ENCODE measurements at regions not wholly inside any gene's neighbourhood (a gene's known extent, or its start where the extent isn't known, plus 50 kb on each side); places are given as distances from the start of the nearest gene placed in this dataset.

GRCh38 chr17:36679815-36680467 lies 78.6 kb downstream of the MRM1 start:
- 78 to 80% (median 80%) methylated on average over 5 to 9 of the region's 9 CpGs for WGBS, 4 donors
- TF ChIP-seq POLR2A (IDR thresholded peaks at IDR 0.05) = no peak
- TF ChIP-seq CTCF (IDR thresholded peaks at IDR 0.05) = no peak
- Histone ChIP-seq H3K27me3 (no peaks in the 10 kb centered on the region), H3K4me1 (replicated peaks in 1 of 2) (no peaks in the 10 kb centered on the region), H3K27ac (no peak overlapping the region), H3K36me3 (replicated peaks in 1 of 2) (no peaks in the 10 kb centered on the region), H3K4me3 (no peak overlapping the region), H3K9me3 (replicated peaks in 1 of 3) (no peaks in the 10 kb centered on the region)
- no peak for DNase-seq
- intact Hi-C loops (cut with DNase I) = no loop called here

GRCh38 chr17:36680701-36681202 lies 79.4 kb downstream of the MRM1 start:
- Histone ChIP-seq H3K27me3 (no peaks in the 10 kb centered on the region), H3K4me3 (no peak overlapping the region), H3K36me3 (replicated peaks in 1 of 2) (no peaks in the 10 kb centered on the region), H3K9me3 (replicated peaks in 1 of 3) (no peaks in the 10 kb centered on the region), H3K27ac (no peak overlapping the region), H3K4me1 (replicated peaks in 1 of 2) (no peaks in the 10 kb centered on the region)
- intact Hi-C loops (cut with DNase I) = no loop called here
- TF ChIP-seq POLR2A (IDR thresholded peaks at IDR 0.05) = no peak
- no peak for TF ChIP-seq CTCF (IDR thresholded peaks at IDR 0.05)
- DNase-seq = no peak
- WGBS, 4 donors = 50 to 66% (median 63%) methylated on average over 6 of the region's 6 CpGs

GRCh38 chr17:36682773-36683172 lies 81.4 kb downstream of the MRM1 start:
- no peak for DNase-seq
- no peak overlapping the region for H3K4me3 ChIP-seq
- H3K9me3 ChIP-seq (replicated peaks in 1 of 3) = no peaks in the 10 kb centered on the region
- WGBS, 4 donors = 57 to 68% (median 63%) methylated on average over 7 of the region's 7 CpGs
- no peaks in the 10 kb centered on the region for H3K36me3 ChIP-seq (replicated peaks in 1 of 2)
- intact Hi-C loops (cut with DNase I) = no loop called here
- no peaks in the 10 kb centered on the region for H3K4me1 ChIP-seq (replicated peaks in 1 of 2)
- H3K27me3 ChIP-seq = no peaks in the 10 kb centered on the region
- H3K27ac ChIP-seq = no peak overlapping the region
- no peak for TF ChIP-seq POLR2A (IDR thresholded peaks at IDR 0.05)
- no peak for TF ChIP-seq CTCF (IDR thresholded peaks at IDR 0.05)

- no peak overlapping the region for H3K4me3 ChIP-seq
- no peaks in the 10 kb centered on the region for H3K27me3 ChIP-seq
- intact Hi-C loops (cut with DNase I) = no loop called here
- no peaks in the 10 kb centered on the region for H3K36me3 ChIP-seq (replicated peaks in 1 of 2)
- WGBS, 4 donors = 76 to 83% (median 77%) methylated on average over 5 of the region's 5 CpGs
- TF ChIP-seq CTCF (IDR thresholded peaks at IDR 0.05) (no peak), POLR2A (IDR thresholded peaks at IDR 0.05) (no peak)
- H3K4me1 ChIP-seq (replicated peaks in 1 of 2) = no peaks in the 10 kb centered on the region
- H3K9me3 ChIP-seq (replicated peaks in 1 of 3) = no peaks in the 10 kb centered on the region
- H3K27ac ChIP-seq = no peak overlapping the region
- no peak for DNase-seq
These were observed 82.0 kb downstream of the MRM1 start for GRCh38 chr17:36683387-36683786.

All from adrenal gland (tissue), 9 donors.